H1 (cell line): ENCODE measurements at regions not wholly inside any gene's neighbourhood (a gene's known extent, or its start where the extent isn't known, plus 50 kb on each side); places are given as distances from the start of the nearest gene placed in this dataset.

ENCODE experiments used
- CTCF ChIA-PET: fragments of 300-600 bp; sonication (Branson Sonifier 250); formaldehyde crosslinking; loops from one replicate; lab custom pipeline; 2021; ENCODE audit not compliant: partially characterized antibody; lab: Charles Lee
- POLR2A ChIA-PET: fragments of 300-600 bp; sonication (Branson Sonifier 250); formaldehyde crosslinking; loops from one replicate; lab custom pipeline; 2021; ENCODE audit warnings: inconsistent platforms; ENCODE audit not compliant: partially characterized antibody; lab: Charles Lee
- DNase-seq, 2 experiments: peaks; one replicate each; pipeline versions ENCODE4 v3.0.0 to v3.0.0-alpha.2; 2010 to 2022; ENCODE audit warnings: low spot score in 2 of 2, low read depth in 1 of 2, mixed read lengths in 1 of 2
- FAIRE-seq: peaks from 2 replicates; lab custom pipeline; 2011; peaks lifted over from hg19 to GRCh38; lab: Jason Lieb, UNC
- H2AFZ ChIP-seq: 2 replicates; pipeline ENCODE4 v1.8.1; 2012; ENCODE audit warnings: low read length, inconsistent platforms
- H2AK5ac ChIP-seq: 2 replicates; pipeline ENCODE4 v1.6.1; 2013; ENCODE audit warnings: low read depth, low read length
- H2BK120ac ChIP-seq: replicated peaks from 2 replicates; pipeline ENCODE3; 2013; ENCODE audit warnings: low read depth, low read length, inconsistent platforms
- H2BK12ac ChIP-seq: 2 replicates; pipeline ENCODE4 v1.6.1; 2013; ENCODE audit warnings: low read depth, low read length
- H2BK15ac ChIP-seq: 2 replicates; pipeline ENCODE4 v1.6.1; 2013; ENCODE audit warnings: low read length
- H2BK20ac ChIP-seq: 2 replicates; pipeline ENCODE4 v1.6.1; 2013; ENCODE audit warnings: low read length
- H2BK5ac ChIP-seq: 2 replicates; pipeline ENCODE4 v1.6.1; 2013; ENCODE audit warnings: low read depth, low read length
- H3K14ac ChIP-seq: 2 replicates; pipeline ENCODE4 v1.6.1; 2013; ENCODE audit warnings: inconsistent platforms; ENCODE audit not compliant: insufficient read length
- H3K18ac ChIP-seq: 2 replicates; pipeline ENCODE4 v1.6.1; 2013; ENCODE audit warnings: low read length; ENCODE audit errors: extremely low read depth
- H3K23ac ChIP-seq: 2 replicates; pipeline ENCODE4 v1.6.1; 2013; ENCODE audit warnings: inconsistent platforms; ENCODE audit not compliant: insufficient read length
- H3K23me2 ChIP-seq: 2 replicates; pipeline ENCODE4 v1.6.1; 2013; ENCODE audit warnings: low read depth, low read length
- H3K27ac ChIP-seq: 2 replicates; pipeline ENCODE4 v1.6.1; 2011; ENCODE audit warnings: low read depth, low read length, inconsistent platforms
- H3K27me3 ChIP-seq, 4 experiments: replicated peaks in 1 of 4; 1 replicate in 1 of 4; 2 replicates in 3 of 4; pipeline versions ENCODE4 v1.6.1 to v1.8.1; 2011 to 2013; ENCODE audit warnings: low read length in 3 of 4, mild to moderate bottlenecking in 3 of 4, inconsistent platforms in 2 of 4, mixed read lengths in 2 of 4, moderate library complexity in 1 of 4; ENCODE audit not compliant: control insufficient read depth in 3 of 4, insufficient read depth in 3 of 4; ENCODE audit errors: extremely low read depth in 1 of 4
- H3K36me3 ChIP-seq, 4 experiments: 2 replicates each; pipeline versions ENCODE4 v1.6.1 to v1.8.1; 2011 to 2013; ENCODE audit warnings: mild to moderate bottlenecking in 4 of 4, low read length in 3 of 4, moderate library complexity in 2 of 4, control low read depth in 1 of 4, inconsistent platforms in 1 of 4; ENCODE audit not compliant: insufficient read depth in 4 of 4, control insufficient read depth in 2 of 4
- H3K4ac ChIP-seq: replicated peaks from 2 replicates; pipeline ENCODE3; 2013; ENCODE audit warnings: low read length, low read depth, mixed read lengths, inconsistent platforms; ENCODE audit not compliant: insufficient read length
- H3K4me1 ChIP-seq, 4 experiments: replicated peaks in 1 of 4; 1 replicate in 1 of 4; 2 replicates in 3 of 4; pipeline versions ENCODE4 v1.6.1 to v1.8.1; 2011 to 2013; ENCODE audit warnings: low read length in 3 of 4, inconsistent platforms in 2 of 4, mixed read lengths in 1 of 4; ENCODE audit not compliant: insufficient read depth in 4 of 4, control insufficient read depth in 3 of 4
- H3K4me2 ChIP-seq, 2 experiments: 2 replicates each; pipeline versions ENCODE4 v1.6.1 to v1.8.1; 2011 to 2013; ENCODE audit warnings: low read depth in 2 of 2, low read length in 2 of 2, control low read depth in 1 of 2, inconsistent platforms in 1 of 2, mild to moderate bottlenecking in 1 of 2; ENCODE audit not compliant: insufficient read depth in 1 of 2
- H3K4me3 ChIP-seq, 4 experiments: fragments of 200-600, 300-600 bp in 1 of 4; sonication (generic), shearing (Covaris generic), sonication (Bioruptor Twin) in 1 of 4; 2 replicates each; pipeline versions ENCODE4 v1.5.1 to v1.8.1; 2011 to 2016; ENCODE audit warnings: low read length in 4 of 4, low read depth in 3 of 4, control low read depth in 2 of 4, inconsistent platforms in 2 of 4, mild to moderate bottlenecking in 2 of 4, mixed read lengths in 1 of 4, moderate library complexity in 1 of 4; ENCODE audit not compliant: insufficient read depth in 2 of 4; ENCODE audit errors: extremely low read depth in 1 of 4
- H3K56ac ChIP-seq: replicated peaks from 2 replicates; pipeline ENCODE3; 2013; ENCODE audit warnings: low read depth, mild to moderate bottlenecking, mixed read lengths, low read length, inconsistent platforms; ENCODE audit not compliant: insufficient read length
- H3K79me1 ChIP-seq: 2 replicates; pipeline ENCODE4 v1.6.1; 2013; ENCODE audit warnings: low read depth, low read length, control low read depth
- H3K79me2 ChIP-seq, 2 experiments: 2 replicates each; pipeline versions ENCODE4 v1.6.1 to v1.8.1; 2012 to 2013; ENCODE audit warnings: low read length in 2 of 2, mild to moderate bottlenecking in 2 of 2, inconsistent platforms in 1 of 2; ENCODE audit not compliant: insufficient read depth in 2 of 2, control insufficient read depth in 1 of 2
- H3K9ac ChIP-seq, 4 experiments: replicated peaks in 1 of 4; 1 replicate in 1 of 4; 2 replicates in 3 of 4; pipeline versions ENCODE4 v1.6.1 to v1.8.1; 2011 to 2013; ENCODE audit warnings: low read depth in 3 of 4, low read length in 3 of 4, control low read depth in 2 of 4, mild to moderate bottlenecking in 2 of 4, moderate library complexity in 2 of 4, inconsistent platforms in 1 of 4; ENCODE audit errors: extremely low read depth in 1 of 4
- H3K9me3 ChIP-seq, 2 experiments: 2 replicates each; pipeline versions ENCODE4 v1.6.1 to v1.8.1; 2012 to 2013; ENCODE audit warnings: mild to moderate bottlenecking in 2 of 2, moderate library complexity in 2 of 2, control low read depth in 1 of 2, inconsistent platforms in 1 of 2, low read depth in 1 of 2, low read length in 1 of 2, mixed read lengths in 1 of 2; ENCODE audit not compliant: insufficient read depth in 2 of 2
- H4K20me1 ChIP-seq, 2 experiments: replicated peaks in 1 of 2; 2 replicates each; pipeline versions ENCODE3 to v1.8.1; 2011 to 2013; ENCODE audit warnings: inconsistent platforms in 2 of 2, low read length in 2 of 2, mild to moderate bottlenecking in 1 of 2; ENCODE audit not compliant: insufficient read depth in 2 of 2, control insufficient read depth in 1 of 2
- H4K5ac ChIP-seq: 2 replicates; pipeline ENCODE4 v1.6.1; 2013; ENCODE audit warnings: low read length, low read depth, mixed read lengths, inconsistent platforms; ENCODE audit not compliant: insufficient read length
- H4K8ac ChIP-seq: 2 replicates; pipeline ENCODE4 v1.8.0; 2013; ENCODE audit warnings: mild to moderate bottlenecking, moderate library complexity, low read length, inconsistent platforms; ENCODE audit not compliant: insufficient read depth; ENCODE audit errors: extremely low read depth
- H4K91ac ChIP-seq: replicated peaks from 2 replicates; pipeline ENCODE3; 2013; ENCODE audit warnings: low read length, mixed read lengths, inconsistent platforms; ENCODE audit not compliant: insufficient read length
- BCL11A ChIP-seq, 2 experiments: IDR thresholded peaks; one replicate each; pipeline ENCODE4 v1.6.1; 2011; ENCODE audit warnings: low read depth in 2 of 2, low read length in 2 of 2, mild to moderate bottlenecking in 2 of 2
- HDAC2 ChIP-seq, 2 experiments: fragments of 300-600 bp in 1 of 2; sonication (generic) in 1 of 2; IDR thresholded peaks; 2 replicates each; pipeline ENCODE4 v1.6.1; 2011 to 2012; ENCODE audit warnings: low read depth in 2 of 2, low read length in 2 of 2, mild to moderate bottlenecking in 2 of 2, moderate library complexity in 2 of 2, borderline replicate concordance in 1 of 2, inconsistent platforms in 1 of 2
- PHF8 ChIP-seq: fragments of 200-600 bp; sonication (generic); conservative IDR thresholded peaks from 2 replicates; pipeline ENCODE4 v1.7.1; 2012; ENCODE audit warnings: low read depth, mild to moderate bottlenecking, inconsistent platforms, low read length, moderate library complexity
- RFX5 ChIP-seq: IDR thresholded peaks from 2 replicates; pipeline ENCODE4 v1.6.1; 2011; ENCODE audit warnings: low read depth, low read length, improper control_type of control experiment, borderline replicate concordance
- WGBS, 2 experiments: shearing (Covaris generic) in 1 of 2; methylation state at CpG; one replicate each; pipeline versions ENCODE4 v1.1.6 to v1.1.7; 2013 to 2015; ENCODE audit warnings: low lambda C conversion rate in 2 of 2, mixed read lengths in 2 of 2, inconsistent platforms in 1 of 2, low coverage in 1 of 2, missing lambda C conversion rate in 1 of 2; ENCODE audit not compliant: insufficient replicate concordance in 2 of 2, insufficient coverage in 1 of 2, insufficient read length in 1 of 2; ENCODE audit errors: extremely low coverage in 1 of 2, missing lambda C conversion rate in 1 of 2; 5-methylcytosine and 5-hydroxymethylcytosine counted together

DNA sequence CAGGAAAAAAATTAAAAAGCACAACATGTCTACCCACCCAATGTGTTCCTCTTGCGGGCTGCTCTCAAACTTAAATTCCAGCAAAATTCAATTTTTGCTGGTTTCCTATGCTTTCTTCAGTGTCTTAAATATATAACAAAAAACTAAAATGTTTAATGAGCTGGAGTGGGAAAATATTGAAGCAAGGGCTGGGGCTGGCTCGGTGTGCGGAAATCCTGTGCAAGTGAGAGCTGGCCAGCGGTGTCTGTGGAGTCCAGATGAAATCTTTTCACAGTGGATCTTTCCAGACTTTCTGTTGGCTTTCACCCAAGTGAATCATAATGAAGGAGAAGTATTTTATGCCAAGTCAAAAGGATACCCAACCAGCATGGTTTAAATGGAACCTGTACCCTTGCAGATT lies 1733.6 kb downstream of the TP53TG3F start:
- Histone ChIP-seq H3K14ac (no peak overlapping the region), H3K4ac (no peak overlapping the region), H2BK15ac (no peak overlapping the region), H4K5ac (no peak overlapping the region), H3K4me2 (no peak overlapping the region), H3K79me2 (no peaks in the 10 kb centered on the region), H3K27ac (no peak overlapping the region), H4K20me1 (no peaks in the 10 kb centered on the region), H3K23me2 (no peaks in the 10 kb centered on the region), H3K79me1 (no peaks in the 10 kb centered on the region), H3K23ac (no peak overlapping the region), H2AK5ac (no peak overlapping the region), H3K36me3 (no peaks in the 10 kb centered on the region), H3K9ac (no peak overlapping the region), H2BK5ac (no peak overlapping the region), H3K4me3 (no peak overlapping the region), H3K56ac (no peak overlapping the region), H3K9me3 (peaks cover 58 to 72% of the 10 kb centered on the region in 2 experiments), H4K8ac (no peak overlapping the region), H4K91ac (no peak overlapping the region), H3K4me1 (no peaks in the 10 kb centered on the region), H2BK20ac (no peak overlapping the region), H2AFZ (no peak overlapping the region), H2BK12ac (no peak overlapping the region), H3K27me3 (no peaks in the 10 kb centered on the region), H2BK120ac (no peak overlapping the region), H3K18ac (no peak overlapping the region)
- ChIA-PET CTCF (no interaction called here), POLR2A (no interaction called here)
- no peak for DNase-seq
- 86% methylated on average over 4 of the region's 4 CpGs; no CpG with 5 or more reads in 1 of the 2 experiments for WGBS, 2 experiments
- TF ChIP-seq HDAC2 (IDR thresholded peaks at IDR 0.05; ENCODE audit: borderline replicate concordance in 1 of 2, low read depth in 2 of 2, low read length in 2 of 2), result no peak
- no peak for TF ChIP-seq RFX5
- no peak for TF ChIP-seq BCL11A (IDR thresholded peaks at IDR 0.05; ENCODE audit: low read depth in 2 of 2, low read length in 2 of 2)
- TF ChIP-seq PHF8, result no peak
- FAIRE-seq, result no peak
